ENCODE measurements at regions not wholly inside any gene's neighbourhood (a gene's known extent, or its start where the extent isn't known, plus 50 kb on each side); places are given as distances from the start of the nearest gene placed in this dataset.

DNA sequence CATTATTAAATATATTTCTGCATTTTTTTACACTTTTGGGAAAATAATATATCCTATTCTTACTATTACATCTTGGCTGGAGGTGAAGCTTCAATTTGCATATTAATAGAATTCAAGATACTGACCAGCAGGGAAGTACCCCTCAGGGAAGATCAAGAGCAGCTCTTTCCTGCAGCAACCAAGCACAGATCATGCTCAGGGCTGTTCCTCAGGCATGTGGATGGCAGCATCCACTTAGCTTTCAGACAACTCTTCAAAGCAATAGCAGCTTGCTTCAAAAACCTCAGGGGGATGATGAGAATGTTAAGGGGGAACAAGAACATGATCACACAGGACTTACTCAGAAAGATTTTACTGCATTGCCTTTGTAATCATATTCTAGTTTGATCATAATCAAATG, 731.8 kb downstream of the SEMA5A start:
- RAD21 ChIA-PET (ENCODE audit: unreplicated experiment) = no interaction called here
- ATAC-seq (no peak), DNase-seq (ENCODE audit: low read depth, low spot score) (no peak), FAIRE-seq (no peak)
- no TSS peak for BruUV-seq (replicated peaks)
- Histone ChIP-seq H3K4me1 (ENCODE audit: control insufficient read depth, insufficient read depth, low read length) (no peaks in the 10 kb centered on the region), H3K36me3 (ENCODE audit: control insufficient read depth in 2 of 2, insufficient read depth in 2 of 2, low read length in 1 of 2) (no peaks in the 10 kb centered on the region), H3K4me3 (no peak overlapping the region), H4K20me1 (ENCODE audit: control insufficient read depth, insufficient read depth) (no peaks in the 10 kb centered on the region), H2AFZ (ENCODE audit: control insufficient read depth, low read depth, low read length) (no peak overlapping the region), H3K27ac (ENCODE audit: control insufficient read depth, insufficient read depth) (no peak overlapping the region), H3K9me3 (replicated peaks; ENCODE audit: control insufficient read depth, insufficient read depth, low read length) (no peaks in the 10 kb centered on the region), H3K27me3 (replicated peaks in 1 of 2; ENCODE audit: control insufficient read depth in 2 of 2, insufficient read depth in 2 of 2, low read length in 1 of 2) (no peaks in the 10 kb centered on the region), H3K4me2 (ENCODE audit: control insufficient read depth, insufficient read depth) (no peak overlapping the region), H3K9ac (ENCODE audit: control insufficient read depth, insufficient read depth, low read length) (no peak overlapping the region), H3K79me2 (ENCODE audit: control insufficient read depth, insufficient read depth, low read length) (no peaks in the 10 kb centered on the region)
- intact Hi-C loops (cut with micrococcal nuclease; ENCODE audit: unreplicated experiment) = no loop called here
- CTCF ChIA-PET = no interaction called here
- SMC1A ChIA-PET (ENCODE audit: uncharacterized antibody, unreplicated experiment) = no interaction called here
- POLR2A ChIA-PET = no interaction called here
- in situ Hi-C loops (cut with MboI) = no loop called here
- no peak for TF ChIP-seq BHLHE40 (IDR thresholded peaks at IDR 0.05; ENCODE audit: borderline replicate concordance in 1 of 2, low read depth in 2 of 2, low read length in 1 of 2)
- TF ChIP-seq ESRRA (IDR thresholded peaks at IDR 0.05; ENCODE audit: low read length) = no peak
- TF ChIP-seq CBX5 (IDR thresholded peaks at IDR 0.05; ENCODE audit: low read depth) = no peak
- no peak for TF ChIP-seq CHD1 (IDR thresholded peaks at IDR 0.05; ENCODE audit: low read depth, low read length)
- no peak for TF ChIP-seq RAD51 (IDR thresholded peaks at IDR 0.05)
- TF ChIP-seq ATF3 (IDR thresholded peaks at IDR 0.05; ENCODE audit: borderline replicate concordance, extremely low read depth, low read depth, low read length) = no peak
- no peak for TF ChIP-seq POLR2AphosphoS5 (IDR thresholded peaks at IDR 0.05; ENCODE audit: low read length)
- TF ChIP-seq ZNF217 (IDR thresholded peaks at IDR 0.05) = no peak
- TF ChIP-seq MTA3 (IDR thresholded peaks at IDR 0.05; ENCODE audit: borderline replicate concordance, low read length) = no peak
- no peak for TF ChIP-seq SMARCA5 (IDR thresholded peaks at IDR 0.05)
- TF ChIP-seq CHD4 (IDR thresholded peaks at IDR 0.05) = no peak
- no peak for TF ChIP-seq RAD21 (IDR thresholded peaks at IDR 0.05; ENCODE audit: insufficient read depth, low read depth, low read length)
- TF ChIP-seq EED (IDR thresholded peaks at IDR 0.05; ENCODE audit: low read depth) = no peak
- TF ChIP-seq BRCA1 (IDR thresholded peaks at IDR 0.05; ENCODE audit: low read depth, low read length) = no peak
- no peak for TF ChIP-seq ZZZ3 (IDR thresholded peaks at IDR 0.05; ENCODE audit: control insufficient read depth, insufficient read length, low read depth)
- no peak for TF ChIP-seq KAT2A (conservative IDR thresholded peaks at IDR 0.05; ENCODE audit: control insufficient read depth, low read depth, low read length)
- no peak for TF ChIP-seq STAT1 (conservative IDR thresholded peaks at IDR 0.05)
- TF ChIP-seq GATAD2B (conservative IDR thresholded peaks at IDR 0.05; ENCODE audit: low read depth) = no peak

Measured in GM12878 (cell line).